ENCODE measurements at regions not wholly inside any gene's neighbourhood (a gene's known extent, or its start where the extent isn't known, plus 50 kb on each side); places are given as distances from the start of the nearest gene placed in this dataset.
"Not testable (repeated sequence)": the region's sequence is repeated elsewhere in the genome, so short reads cannot be mapped to it uniquely, and the experiment has no call there.

DNA sequence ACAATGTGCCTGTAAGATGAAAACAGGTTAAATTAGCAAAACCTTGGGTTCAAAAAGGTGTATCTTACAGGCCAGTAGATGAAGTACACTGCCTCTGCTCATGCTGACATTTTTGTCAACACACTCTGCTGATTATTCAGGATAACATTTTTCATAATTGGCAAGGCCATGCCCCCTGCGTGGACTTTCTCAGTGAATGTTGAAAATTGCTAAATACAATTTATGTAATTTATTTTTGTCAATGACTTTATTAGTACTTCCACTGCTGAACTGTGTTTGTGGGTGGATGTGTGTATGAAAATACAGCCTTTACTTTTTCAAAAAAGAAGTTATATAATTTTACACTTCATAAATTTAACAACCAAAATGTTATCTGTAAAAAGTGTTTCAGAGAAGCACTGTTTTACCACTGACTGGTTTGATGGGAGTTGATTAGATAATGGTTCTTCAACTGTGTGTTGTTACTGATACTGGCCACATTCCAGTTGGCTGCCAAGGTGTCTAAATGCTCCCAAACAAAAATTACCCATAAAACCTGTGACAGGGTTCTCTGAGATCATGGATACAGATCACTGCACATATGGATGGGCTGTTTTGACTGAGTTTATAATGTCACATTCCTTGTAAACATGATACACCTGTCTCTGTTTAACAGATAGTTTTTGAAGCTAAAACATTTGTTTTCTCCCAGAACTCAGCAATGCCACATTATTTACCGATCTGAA, 151.9 kb upstream of the SLC7A11 start:
- no peak for DNase-seq (ENCODE audit: low spot score)

GRCh38 chr4:138392751-138393308, 150.7 kb upstream of the SLC7A11 start:
- DNase-seq (ENCODE audit: low spot score), result no peak

DNA sequence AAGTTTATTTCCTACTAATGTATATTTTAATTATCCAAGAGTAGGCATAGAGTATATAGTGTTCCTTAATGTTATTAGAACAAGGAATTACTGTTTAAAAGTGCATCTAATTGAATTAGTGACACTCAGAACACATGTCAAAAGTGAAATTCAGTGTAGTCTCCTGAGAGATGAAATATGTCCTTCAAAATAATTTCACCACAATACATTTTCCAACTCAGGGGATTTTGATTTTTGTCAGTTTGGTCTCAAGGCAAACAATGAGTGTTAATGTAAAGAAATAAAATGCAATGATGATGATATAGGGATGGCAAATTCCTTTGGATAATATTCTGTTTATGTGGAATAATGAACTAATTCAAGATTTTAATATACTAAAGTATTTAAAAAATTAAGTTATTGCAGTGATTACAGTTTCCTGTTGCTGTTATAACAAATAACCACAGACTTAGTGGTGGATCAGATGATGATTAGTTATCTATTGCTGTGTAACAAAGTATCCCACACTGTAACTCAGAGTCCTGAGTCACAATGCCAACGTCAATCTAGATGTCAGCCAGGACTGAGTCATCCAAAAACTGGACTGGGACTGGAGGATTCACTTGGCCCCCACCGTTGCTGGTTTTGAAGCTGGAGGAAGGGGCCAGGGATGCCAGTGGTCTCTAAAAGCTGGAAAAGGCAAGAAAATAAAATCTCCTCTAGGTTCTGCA, 148.0 kb upstream of the SLC7A11 start:
- DNase-seq (ENCODE audit: low spot score), result no peak

DNA sequence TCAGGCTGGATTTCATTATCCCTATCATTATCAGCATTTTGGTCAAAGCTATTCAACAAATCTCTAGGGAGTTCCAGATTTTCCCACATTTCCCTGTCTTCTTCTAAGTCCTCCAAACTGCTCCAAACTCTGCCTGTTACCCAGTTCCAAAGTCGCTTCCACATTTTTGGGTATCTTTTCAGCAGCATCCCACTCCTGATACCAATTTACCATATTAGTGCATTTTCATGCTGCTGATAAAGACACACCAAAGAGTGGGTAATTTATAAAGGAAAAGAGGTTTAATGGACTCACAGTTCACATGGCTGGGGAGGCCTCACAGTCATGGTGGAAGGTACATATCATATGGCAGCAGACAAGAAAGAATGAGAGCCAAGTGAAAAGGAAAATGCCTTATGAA, 132.8 kb upstream of the SLC7A11 start:
- DNase-seq (ENCODE audit: low spot score), result no peak

DNA sequence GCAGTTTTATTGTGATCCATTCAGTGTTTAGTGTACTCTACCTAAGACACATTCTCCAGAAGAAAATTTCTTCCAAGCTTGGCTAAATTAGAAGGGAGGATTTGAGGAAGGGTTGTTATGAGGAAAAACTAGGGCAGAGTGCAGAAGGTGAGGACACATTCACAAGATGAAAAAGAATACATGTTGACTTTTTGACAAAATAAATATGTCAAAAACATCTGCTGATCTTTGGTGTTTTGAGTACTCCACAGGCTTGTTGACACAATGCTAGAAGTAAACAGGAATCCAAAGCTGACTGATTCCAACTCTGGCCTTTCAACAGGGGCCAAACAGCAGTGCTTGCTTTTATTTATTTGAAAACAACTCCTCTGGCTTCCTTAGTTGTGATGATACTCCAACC, 125.8 kb upstream of the SLC7A11 start:
- DNase-seq (ENCODE audit: low spot score), result peak; percentile 10

GRCh38 chr4:138352446-138352845, 110.3 kb upstream of the SLC7A11 start:
- DNase-seq (ENCODE audit: low spot score), result not testable (repeated sequence)

DNA sequence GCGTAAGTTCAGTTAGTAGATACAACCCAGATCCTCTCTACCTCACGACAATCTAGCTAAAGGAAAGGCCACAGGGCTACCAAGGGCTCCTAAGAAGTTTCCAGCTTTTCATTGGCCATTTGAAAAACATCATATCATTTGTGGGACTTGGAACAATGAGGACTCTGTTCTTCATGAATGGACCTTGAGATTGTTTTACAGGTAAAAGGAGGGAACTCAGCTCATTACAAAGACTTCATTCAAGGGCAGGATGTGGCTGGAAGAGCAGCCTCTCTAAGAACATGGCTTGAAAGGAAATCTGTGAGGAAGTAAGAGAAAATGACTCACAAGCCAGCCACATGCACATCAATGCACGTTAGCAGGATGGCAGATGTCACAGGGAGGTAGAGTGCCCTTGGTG, 105.9 kb upstream of the SLC7A11 start:
- DNase-seq (ENCODE audit: low spot score), result no peak

DNA sequence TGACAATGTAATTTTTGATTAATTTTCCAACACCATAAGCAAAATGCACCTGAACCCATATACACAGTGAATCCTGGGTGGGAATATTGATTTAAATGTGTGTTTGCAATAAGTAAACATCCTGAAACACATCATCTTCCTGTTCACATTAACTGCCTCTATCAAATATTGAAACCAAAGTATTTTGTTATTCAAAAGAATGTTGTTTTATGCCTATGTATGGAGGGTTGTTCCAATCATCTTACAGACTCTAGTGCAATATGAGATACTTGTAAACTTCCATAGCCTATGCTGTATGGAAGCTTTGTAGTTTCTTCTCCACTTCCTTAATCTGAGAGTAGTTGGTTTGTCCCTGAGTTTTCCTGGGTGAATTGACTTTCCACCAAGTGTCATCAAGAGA, 105.4 kb upstream of the SLC7A11 start:
- DNase-seq (ENCODE audit: low spot score), result no peak

- no peak for DNase-seq (ENCODE audit: low spot score)
These were observed 102.7 kb upstream of the SLC7A11 start for GRCh38 chr4:138344851-138345250.

DNA sequence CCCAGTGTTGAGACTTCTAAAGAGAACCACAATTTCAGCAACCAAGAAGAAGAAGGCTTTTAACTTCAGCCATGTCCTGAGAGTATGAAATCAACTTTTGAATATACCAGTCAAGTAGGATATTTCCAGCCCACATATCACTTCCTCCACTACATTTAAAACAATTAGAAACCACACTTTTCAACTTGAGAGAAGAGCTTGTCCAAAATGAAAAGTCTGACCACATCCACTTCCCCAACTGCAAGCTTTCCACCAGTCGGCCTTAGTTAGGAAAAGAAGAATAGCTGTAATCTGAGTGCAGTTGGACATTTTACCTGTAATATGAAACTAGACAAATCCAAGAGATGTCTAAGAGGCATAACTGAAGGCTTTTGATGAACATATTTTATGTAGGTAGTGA, 101.9 kb upstream of the SLC7A11 start:
- no peak for DNase-seq (ENCODE audit: low spot score)

- no peak for DNase-seq (ENCODE audit: low spot score)
These were observed 99.7 kb upstream of the SLC7A11 start for GRCh38 chr4:138341739-138342415.

GRCh38 chr4:138338840-138339239, 96.7 kb upstream of the SLC7A11 start:
- no peak for DNase-seq (ENCODE audit: low spot score)

DNA sequence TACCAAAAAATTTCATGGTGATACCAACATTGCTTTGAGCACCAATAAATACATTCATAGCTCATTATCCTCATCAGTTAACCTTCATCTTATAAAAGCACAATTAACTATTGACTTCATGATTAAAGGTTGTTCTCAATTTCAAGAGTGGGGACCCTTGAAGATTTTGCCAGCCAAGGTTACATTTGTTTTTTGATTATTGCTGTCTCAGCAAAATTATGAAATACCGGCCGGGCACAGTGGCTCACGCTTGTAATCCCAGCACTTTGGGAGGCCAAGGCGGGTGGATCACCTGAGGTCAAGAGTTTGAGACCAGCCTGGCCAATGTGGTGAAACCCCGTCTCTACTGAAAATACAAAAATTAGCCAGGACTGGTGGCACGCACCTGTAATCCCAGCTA, 96.1 kb upstream of the SLC7A11 start:
- not testable (repeated sequence) for DNase-seq (ENCODE audit: low spot score)

GRCh38 chr4:138334346-138335016, 92.3 kb upstream of the SLC7A11 start:
- no peak for DNase-seq (ENCODE audit: low spot score)

DNA sequence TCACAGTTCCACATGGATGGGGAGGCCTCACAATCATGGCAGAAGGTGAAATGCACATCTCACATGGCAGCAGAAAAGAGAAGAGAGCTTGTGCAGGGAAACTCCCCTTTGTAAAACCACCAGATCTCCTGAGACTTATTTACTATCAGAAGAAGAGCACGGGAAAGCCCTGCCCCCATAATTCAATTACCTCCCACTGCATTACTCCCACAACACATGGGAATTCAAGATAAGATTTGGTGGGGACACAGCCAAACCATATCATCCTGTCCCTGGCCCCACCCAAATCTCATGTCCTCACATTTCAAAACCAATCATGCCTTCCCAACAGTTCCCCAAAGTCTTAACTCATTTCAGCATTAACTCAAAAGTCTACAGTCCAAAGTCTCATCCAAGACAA, 90.3 kb upstream of the SLC7A11 start:
- DNase-seq (ENCODE audit: low spot score), result not testable (repeated sequence)

DNA sequence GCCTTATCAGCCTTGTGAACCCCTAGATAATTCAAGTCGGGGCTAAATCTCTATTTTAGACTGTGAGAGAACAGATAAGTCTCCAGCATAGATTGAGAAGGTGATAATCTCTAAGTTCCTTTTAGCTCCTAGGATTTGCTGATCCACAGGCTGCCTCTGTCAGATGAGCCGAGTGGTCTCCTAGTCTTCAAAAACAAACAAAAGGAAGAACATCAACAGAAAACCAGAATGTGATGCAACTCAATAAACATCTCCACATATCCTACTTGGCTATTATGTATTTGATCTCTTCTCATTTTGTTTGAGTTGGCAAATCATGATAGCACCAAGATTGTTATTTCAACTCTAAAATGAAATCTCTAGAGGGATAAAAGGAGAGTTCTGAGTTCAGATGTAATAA, 88.4 kb upstream of the SLC7A11 start:
- peak; percentile 7 for DNase-seq (ENCODE audit: low spot score)

DNA sequence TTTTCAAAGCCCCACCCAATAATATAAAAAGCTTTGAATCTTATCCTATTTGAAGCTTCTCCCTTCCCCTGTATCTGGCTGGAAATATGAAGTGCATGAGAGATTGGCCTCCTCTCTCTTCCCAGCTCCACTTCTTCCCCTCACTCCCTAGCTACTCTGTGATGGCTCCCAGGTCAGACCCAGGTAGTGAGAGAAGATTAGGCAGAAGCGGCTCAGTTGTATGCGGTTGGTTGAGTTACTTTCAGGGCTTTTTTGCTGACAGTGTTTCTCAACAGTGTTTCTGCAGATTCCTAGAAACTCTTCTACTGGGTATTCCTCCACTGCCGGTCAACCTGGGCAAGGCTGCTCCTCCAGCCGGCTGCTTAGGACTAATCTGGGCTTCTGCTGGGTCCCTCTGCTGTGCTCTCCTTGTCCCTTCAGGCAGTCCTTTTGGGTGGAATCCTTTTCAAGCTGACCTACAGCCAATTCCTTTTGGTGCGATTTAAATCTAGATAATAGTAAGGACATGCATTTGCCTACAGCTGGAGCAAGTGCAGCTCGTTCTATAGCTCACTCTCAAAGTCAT, 87.4 kb upstream of the SLC7A11 start:
- DNase-seq (ENCODE audit: low spot score), result no peak

GRCh38 chr4:138327338-138327737, 85.2 kb upstream of the SLC7A11 start:
- DNase-seq (ENCODE audit: low spot score), result no peak

DNA sequence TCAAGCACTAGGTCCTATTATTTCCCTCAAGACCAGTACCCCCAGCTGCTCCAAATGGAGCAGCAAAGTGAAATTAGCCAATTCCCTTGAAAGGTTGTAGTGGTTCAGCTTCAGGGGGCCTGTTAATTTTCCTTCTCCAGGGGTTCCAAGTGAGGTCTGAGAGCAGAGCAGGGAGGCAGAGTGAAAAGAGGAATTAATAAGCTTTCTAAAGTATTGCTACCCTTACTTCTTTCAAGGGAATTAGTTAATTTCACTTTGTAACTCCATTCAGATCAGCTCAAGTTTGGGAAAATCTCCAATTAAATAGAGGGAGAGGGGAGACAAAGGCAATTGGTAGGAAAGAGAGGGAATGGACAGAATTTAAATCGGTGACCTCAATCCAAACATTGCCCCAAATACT, 78.7 kb upstream of the SLC7A11 start:
- peak; percentile 59 for DNase-seq (ENCODE audit: low spot score)

DNA sequence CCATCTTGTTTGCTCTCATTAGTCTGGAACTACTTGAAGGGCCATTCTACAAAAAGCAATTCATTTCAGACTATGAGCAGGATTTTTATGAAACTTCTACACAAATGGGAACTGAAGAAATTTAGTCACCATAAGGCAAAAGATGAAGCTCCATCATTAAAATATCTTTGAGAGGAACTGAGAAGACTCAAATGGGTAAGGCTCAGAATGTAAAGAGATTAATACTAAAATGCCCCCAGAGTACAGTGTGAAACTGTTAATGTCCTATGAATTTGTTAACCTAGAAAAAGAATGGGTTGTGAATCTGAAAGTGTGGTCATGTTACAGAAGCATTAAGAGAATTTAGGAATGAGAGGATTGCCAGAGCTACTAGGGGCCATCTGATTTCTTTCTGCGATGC, 77.9 kb upstream of the SLC7A11 start:
- DNase-seq (ENCODE audit: low spot score), result no peak

DNA sequence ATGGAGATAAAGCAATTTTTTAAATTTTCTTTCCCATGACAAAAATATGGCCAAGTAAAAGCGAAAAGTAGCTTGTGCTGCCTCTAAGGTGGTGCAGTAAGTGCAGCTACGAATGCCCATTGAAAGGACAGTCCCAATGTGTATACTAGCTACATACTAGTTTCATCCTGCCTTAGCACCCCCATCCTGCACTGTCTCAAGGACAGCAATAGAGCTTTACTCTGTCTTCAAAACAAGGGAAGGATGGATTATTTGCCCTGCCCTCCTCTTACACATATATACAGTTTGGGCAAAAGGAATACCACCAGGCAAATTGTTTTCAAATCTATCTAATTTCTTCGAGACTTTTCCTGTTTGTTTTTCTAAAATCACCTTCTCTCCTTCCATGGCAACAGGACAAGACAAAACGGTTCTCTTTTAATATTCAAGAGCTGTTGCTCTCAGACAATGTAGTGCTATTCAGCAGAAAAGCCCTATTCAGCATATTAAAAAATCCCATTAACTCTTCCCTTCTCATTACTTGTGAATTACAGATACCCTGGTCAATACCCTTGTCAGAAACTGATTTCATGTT, 75.1 kb upstream of the SLC7A11 start:
- peak; percentile 13 for DNase-seq (ENCODE audit: low spot score)

- DNase-seq (ENCODE audit: low spot score), result no peak
These were observed 70.4 kb upstream of the SLC7A11 start for GRCh38 chr4:138312536-138312911.

Measured in putamen (tissue), 1 donor.